Bronchial epithelial cell (primary cell): ENCODE measurements at regions not wholly inside any gene's neighbourhood (a gene's known extent, or its start where the extent isn't known, plus 50 kb on each side); places are given as distances from the start of the nearest gene placed in this dataset.

ENCODE experiments used
- DNase-seq: peaks from one replicate; pipeline ENCODE4 v3.0.0-alpha.2; 2010; ENCODE audit warnings: low read depth
- FAIRE-seq: peaks from 2 replicates; lab custom pipeline; 2011; peaks lifted over from hg19 to GRCh38; lab: Jason Lieb, UNC
- H3K27me3 ChIP-seq: 2 replicates; pipeline ENCODE4 v1.5.1; 2011; ENCODE audit warnings: low read length; ENCODE audit not compliant: control insufficient read depth, insufficient read depth
- H3K36me3 ChIP-seq: 2 replicates; pipeline ENCODE4 v1.5.1; 2011; ENCODE audit warnings: low read length; ENCODE audit not compliant: control insufficient read depth, insufficient read depth
- H3K4me3 ChIP-seq: 2 replicates; pipeline ENCODE4 v1.5.1; 2011; ENCODE audit warnings: mild to moderate bottlenecking, low read depth, low read length, control low read depth
- TF ChIP-seq, protein P1 (sequence below): IDR thresholded peaks from 2 replicates; pipeline ENCODE4 v1.5.1; 2011; ENCODE audit warnings: mild to moderate bottlenecking, moderate library complexity, low read length, control low read depth, inconsistent platforms; ENCODE audit not compliant: insufficient read depth, severe bottlenecking

DNA sequence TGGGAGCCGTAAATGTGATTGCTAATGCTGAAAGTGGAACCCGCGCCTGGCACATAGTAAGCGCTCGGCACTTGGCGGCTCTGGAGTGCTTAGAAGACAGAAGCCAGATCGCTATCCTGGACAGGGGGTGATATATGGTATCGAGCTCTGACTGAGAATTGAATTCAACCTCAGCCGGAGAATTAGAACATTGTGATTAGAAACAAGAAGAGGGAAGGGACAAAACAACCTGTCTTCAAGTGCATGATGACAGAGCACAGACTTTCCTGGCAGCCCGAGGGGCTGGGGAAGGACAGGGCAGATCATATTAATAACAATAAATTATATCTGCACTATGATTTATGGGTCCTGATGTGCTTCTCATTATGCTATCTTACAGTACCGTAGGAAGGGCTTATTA lies 66.9 kb upstream of the TBX3 start:
- Histone ChIP-seq H3K4me3 (no peak overlapping the region), H3K27me3 (no peaks in the 10 kb centered on the region), H3K36me3 (no peaks in the 10 kb centered on the region)
- FAIRE-seq (no peak), DNase-seq (no peak)
- TF ChIP-seq, protein P1, sequence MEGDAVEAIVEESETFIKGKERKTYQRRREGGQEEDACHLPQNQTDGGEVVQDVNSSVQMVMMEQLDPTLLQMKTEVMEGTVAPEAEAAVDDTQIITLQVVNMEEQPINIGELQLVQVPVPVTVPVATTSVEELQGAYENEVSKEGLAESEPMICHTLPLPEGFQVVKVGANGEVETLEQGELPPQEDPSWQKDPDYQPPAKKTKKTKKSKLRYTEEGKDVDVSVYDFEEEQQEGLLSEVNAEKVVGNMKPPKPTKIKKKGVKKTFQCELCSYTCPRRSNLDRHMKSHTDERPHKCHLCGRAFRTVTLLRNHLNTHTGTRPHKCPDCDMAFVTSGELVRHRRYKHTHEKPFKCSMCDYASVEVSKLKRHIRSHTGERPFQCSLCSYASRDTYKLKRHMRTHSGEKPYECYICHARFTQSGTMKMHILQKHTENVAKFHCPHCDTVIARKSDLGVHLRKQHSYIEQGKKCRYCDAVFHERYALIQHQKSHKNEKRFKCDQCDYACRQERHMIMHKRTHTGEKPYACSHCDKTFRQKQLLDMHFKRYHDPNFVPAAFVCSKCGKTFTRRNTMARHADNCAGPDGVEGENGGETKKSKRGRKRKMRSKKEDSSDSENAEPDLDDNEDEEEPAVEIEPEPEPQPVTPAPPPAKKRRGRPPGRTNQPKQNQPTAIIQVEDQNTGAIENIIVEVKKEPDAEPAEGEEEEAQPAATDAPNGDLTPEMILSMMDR = no peak

GRCh38 chr12:114749065-114749464 lies 65.1 kb upstream of the TBX3 start:
- TF ChIP-seq, protein P1 = no peak
- H3K4me3 ChIP-seq = no peak overlapping the region
- FAIRE-seq = no peak
- no peaks in the 10 kb centered on the region for H3K36me3 ChIP-seq
- no peaks in the 10 kb centered on the region for H3K27me3 ChIP-seq
- no peak for DNase-seq

- TF ChIP-seq, protein P1 = no peak
- H3K27me3 ChIP-seq = no peaks in the 10 kb centered on the region
- H3K4me3 ChIP-seq = no peak overlapping the region
- H3K36me3 ChIP-seq = no peaks in the 10 kb centered on the region
- DNase-seq = no peak
- no peak for FAIRE-seq
Measured at GRCh38 chr12:114747012-114747858, 63.3 kb upstream of the TBX3 start.

GRCh38 chr12:114746297-114747011 lies 62.5 kb upstream of the TBX3 start:
- no peak for DNase-seq
- Histone ChIP-seq H3K36me3 (no peaks in the 10 kb centered on the region), H3K27me3 (no peaks in the 10 kb centered on the region), H3K4me3 (no peak overlapping the region)
- TF ChIP-seq, protein P1 = no peak
- no peak for FAIRE-seq

DNA sequence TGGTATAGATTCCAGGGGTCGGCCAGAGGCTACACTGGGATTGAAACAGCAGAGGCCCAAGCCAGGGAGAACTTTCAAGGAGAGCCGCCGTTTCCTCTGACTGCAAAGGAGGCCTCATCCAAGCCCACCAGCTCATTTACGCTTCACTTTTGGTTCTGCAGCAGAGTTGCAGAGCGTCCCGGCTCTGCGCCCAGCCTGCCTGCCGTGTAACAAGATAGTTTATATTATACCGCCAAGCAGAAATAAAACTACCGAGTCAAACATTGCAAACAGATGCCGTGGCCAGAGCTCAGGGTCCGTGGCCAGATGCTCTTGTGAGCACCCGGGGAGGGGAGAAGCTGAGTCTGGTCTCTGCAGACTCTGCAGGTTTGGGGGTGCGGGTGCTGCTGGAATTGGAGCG lies 60.7 kb upstream of the TBX3 start:
- no peak overlapping the region for H3K4me3 ChIP-seq
- no peak for FAIRE-seq
- H3K36me3 ChIP-seq = no peaks in the 10 kb centered on the region
- TF ChIP-seq, protein P1 = no peak
- DNase-seq = no peak
- H3K27me3 ChIP-seq = no peaks in the 10 kb centered on the region
